ENCODE measurements at regions not wholly inside any gene's neighbourhood (a gene's known extent, or its start where the extent isn't known, plus 50 kb on each side); places are given as distances from the start of the nearest gene placed in this dataset.

DNA sequence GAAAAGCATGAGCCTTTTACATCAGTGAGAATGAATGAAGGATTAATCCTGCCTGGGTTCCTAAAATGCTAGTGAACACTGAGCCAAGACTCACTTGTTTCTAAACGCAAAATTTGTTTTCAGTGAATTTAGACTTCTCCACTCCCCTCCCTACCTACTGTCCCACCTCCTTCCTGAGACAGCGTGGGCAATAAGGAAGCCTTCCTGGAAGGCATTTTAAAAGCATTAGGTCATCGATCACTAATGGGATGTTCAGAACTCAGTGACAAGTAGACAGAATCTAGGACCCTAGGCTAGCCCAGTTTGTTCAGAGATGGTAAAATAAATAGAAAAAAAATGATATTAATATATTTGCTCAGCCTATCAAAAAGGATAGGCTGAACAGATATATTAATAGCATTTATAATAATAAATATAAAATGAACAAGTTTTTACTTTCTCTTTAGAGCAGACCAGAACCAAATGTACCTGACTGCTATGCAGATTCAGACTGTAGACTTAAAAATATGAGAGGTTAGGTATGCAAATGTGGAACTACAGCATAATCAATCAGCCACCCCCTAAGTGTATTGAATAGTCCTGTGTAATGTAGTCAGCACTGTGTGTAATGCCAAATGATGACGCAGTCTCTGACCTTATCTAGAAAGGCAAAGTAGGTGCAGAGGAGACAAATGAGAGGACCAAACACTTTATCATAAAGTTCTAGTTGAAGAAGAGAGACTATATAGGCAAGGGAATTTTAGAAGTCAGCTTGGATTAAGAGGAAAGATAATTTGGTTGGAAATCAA lies 331.1 kb downstream of the GPAT3 start:
- Histone ChIP-seq H3K9me3 (no peaks in the 10 kb centered on the region), H3K4me1 (no peaks in the 10 kb centered on the region), H3K4me3 (no peak overlapping the region), H3K27ac (no peak overlapping the region), H3K36me3 (no peaks in the 10 kb centered on the region), H3K27me3 (no peaks in the 10 kb centered on the region)
- 49 to 63% methylated on average over 4 of the region's 4 CpGs for WGBS, 2 donors
- TF ChIP-seq POLR2AphosphoS5 (IDR thresholded peaks at IDR 0.05) (no peak), CTCF (IDR thresholded peaks at IDR 0.05) (no peak), POLR2A (IDR thresholded peaks at IDR 0.05) (no peak), EP300 (IDR thresholded peaks at IDR 0.05) (no peak)
- intact Hi-C loops (cut with DNase I), result no loop called here
- no peak for DNase-seq

- no peaks in the 10 kb centered on the region for H3K27me3 ChIP-seq
- H3K9me3 ChIP-seq, result no peaks in the 10 kb centered on the region
- no peak for DNase-seq
- intact Hi-C loops (cut with DNase I), result no loop called here
- H3K27ac ChIP-seq, result no peak overlapping the region
- no peak overlapping the region for H3K4me3 ChIP-seq
- H3K4me1 ChIP-seq, result no peaks in the 10 kb centered on the region
- no peak for TF ChIP-seq CTCF (IDR thresholded peaks at IDR 0.05)
- no peak for TF ChIP-seq POLR2A (IDR thresholded peaks at IDR 0.05)
- TF ChIP-seq EP300 (IDR thresholded peaks at IDR 0.05), result no peak
- no peak for TF ChIP-seq POLR2AphosphoS5 (IDR thresholded peaks at IDR 0.05)
- WGBS, 2 donors, result 53 to 55% methylated on average over 6 of the region's 6 CpGs
- H3K36me3 ChIP-seq, result no peaks in the 10 kb centered on the region
Observed at GRCh38 chr4:83865417-83866150, 329.7 kb downstream of the GPAT3 start.

DNA sequence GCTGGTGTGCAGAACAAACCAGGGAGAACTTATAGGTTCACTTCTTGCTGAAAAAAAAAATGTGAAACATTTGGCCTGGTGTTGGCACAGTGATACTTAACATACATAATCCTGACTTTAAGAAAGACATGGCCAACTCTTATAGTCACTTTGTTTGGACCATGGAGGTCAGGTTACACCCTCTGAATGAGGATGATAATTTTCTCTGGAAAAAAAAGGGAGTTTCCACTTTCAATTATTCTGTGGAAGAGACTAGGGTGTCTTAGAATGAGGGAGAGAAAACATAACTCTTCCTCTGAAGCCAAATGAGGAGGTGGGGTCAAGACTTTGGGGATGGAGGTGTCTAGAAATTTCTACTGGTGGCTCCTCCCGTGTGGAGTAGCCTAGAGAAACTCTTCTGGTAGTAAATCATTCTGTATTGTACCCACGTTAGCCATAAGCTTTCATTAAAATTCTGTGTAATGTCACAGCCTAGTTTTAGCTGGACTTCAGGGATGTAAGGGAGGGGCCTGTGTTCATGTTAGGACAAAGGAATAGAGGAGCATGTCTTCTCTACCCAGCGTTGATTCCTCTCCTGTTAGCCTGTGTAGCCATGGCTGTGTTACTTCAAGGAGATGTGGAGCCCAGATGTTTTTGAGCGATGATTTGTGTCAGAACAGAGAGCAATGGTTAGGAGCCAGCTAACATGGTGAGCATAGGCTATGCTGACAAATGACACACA lies 328.3 kb downstream of the GPAT3 start:
- TF ChIP-seq CTCF (IDR thresholded peaks at IDR 0.05) (no peak), EP300 (IDR thresholded peaks at IDR 0.05) (no peak), POLR2AphosphoS5 (IDR thresholded peaks at IDR 0.05) (no peak), POLR2A (IDR thresholded peaks at IDR 0.05) (no peak)
- intact Hi-C loops (cut with DNase I), result no loop called here
- no peak for DNase-seq
- Histone ChIP-seq H3K9me3 (no peaks in the 10 kb centered on the region), H3K4me1 (no peaks in the 10 kb centered on the region), H3K27me3 (no peaks in the 10 kb centered on the region), H3K36me3 (no peaks in the 10 kb centered on the region), H3K27ac (no peak overlapping the region), H3K4me3 (no peak overlapping the region)
- 52 to 74% methylated on average over 4 of the region's 4 CpGs for WGBS, 2 donors

- no peak for DNase-seq
- TF ChIP-seq POLR2A (IDR thresholded peaks at IDR 0.05) (no peak), CTCF (IDR thresholded peaks at IDR 0.05) (no peak), EP300 (IDR thresholded peaks at IDR 0.05) (no peak), POLR2AphosphoS5 (IDR thresholded peaks at IDR 0.05) (no peak)
- Histone ChIP-seq H3K9me3 (no peaks in the 10 kb centered on the region), H3K36me3 (no peaks in the 10 kb centered on the region), H3K4me3 (no peak overlapping the region), H3K27me3 (no peaks in the 10 kb centered on the region), H3K27ac (no peak overlapping the region), H3K4me1 (no peaks in the 10 kb centered on the region)
- intact Hi-C loops (cut with DNase I), result no loop called here
- WGBS, 2 donors, result 86% methylated on average over 10 of the region's 10 CpGs
Observed at GRCh38 chr4:83862471-83862870, 326.6 kb downstream of the GPAT3 start.
